Activated B cell treated with CpG ODN at 0.5 μM for 24 hours (primary cell): ENCODE measurements at regions not wholly inside any gene's neighbourhood (a gene's known extent, or its start where the extent isn't known, plus 50 kb on each side); places are given as distances from the start of the nearest gene placed in this dataset.

Source experiments
- ATAC-seq: fragments of 200-7000 bp; cut with Tn5 transposase; one replicate; pipeline ENCODE4 v1.10.0; 2021; ENCODE audit warnings: low read depth, mild to moderate bottlenecking, moderate library complexity
- CTCF ChIA-PET: fragments of 350-600 bp; sonication (Branson Sonifier 250); formaldehyde crosslinking; loops from one replicate; lab custom pipeline; 2021; ENCODE audit warnings: antibody characterized with exemption; lab: Charles Lee
- POLR2A ChIA-PET: fragments of 350-600 bp; sonication (Branson Sonifier 250); formaldehyde crosslinking; loops from one replicate; lab custom pipeline; 2021; ENCODE audit warnings: antibody characterized with exemption; lab: Charles Lee
- DNase-seq: peaks from one replicate; pipeline ENCODE4 v3.0.0; 2022
- H3K27ac Mint-ChIP-seq: one replicate; pipeline ENCODE4 v1.8.0; 2020; ENCODE audit warnings: mixed read lengths
- H3K27me3 Mint-ChIP-seq: one replicate; pipeline ENCODE4 v1.8.0; 2021; ENCODE audit warnings: mixed read lengths
- H3K36me3 Mint-ChIP-seq: one replicate; pipeline ENCODE4 v1.8.0; 2021; ENCODE audit warnings: low read depth, mixed read lengths
- H3K4me1 Mint-ChIP-seq: one replicate; pipeline ENCODE4 v1.8.0; 2021; ENCODE audit warnings: mixed read lengths
- H3K4me3 Mint-ChIP-seq: one replicate; pipeline ENCODE4 v1.8.0; 2020; ENCODE audit warnings: mild to moderate bottlenecking, mixed read lengths
- H3K9me3 Mint-ChIP-seq: one replicate; pipeline ENCODE4 v1.8.0; 2020; ENCODE audit warnings: mixed read lengths
- intact Hi-C: fragments of 100-400 bp; cut with micrococcal nuclease; formaldehyde crosslinking; loops from one replicate; pipeline ENCODE4 v1.15.1; 2024
- TF ChIP-seq, protein P1 (sequence below): fragments of 200-600 bp; IDR thresholded peaks from one replicate; pipeline ENCODE4 v1.8.0; 2022; ENCODE audit warnings: antibody characterized with exemption, mild to moderate bottlenecking

DNA sequence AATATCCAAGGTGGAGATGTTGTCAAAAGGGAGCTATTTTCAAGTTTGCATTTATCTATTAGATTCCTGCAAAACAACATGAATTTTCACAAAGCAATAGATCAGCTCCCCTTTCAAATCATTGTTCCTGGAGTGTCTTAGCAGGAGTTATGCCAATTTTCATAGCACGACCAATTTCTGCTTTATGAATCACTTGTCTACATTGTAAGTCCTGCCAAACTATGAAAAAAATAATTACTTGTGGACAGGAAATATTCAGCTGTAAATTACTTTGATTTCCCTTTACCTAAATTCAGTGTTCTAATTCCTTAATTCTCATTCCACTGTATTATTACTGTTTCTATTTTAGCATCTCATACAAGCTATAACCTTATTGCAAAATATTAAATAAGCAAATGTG, 1289.6 kb downstream of the NSUN3 start:
- H3K27ac Mint-ChIP-seq: no peak overlapping the region

GRCh38 chr3:95354489-95354888, 1291.6 kb downstream of the NSUN3 start:
- Mint-ChIP-seq H3K4me1 (no peaks in the 10 kb centered on the region), H3K4me3 (no peak overlapping the region), H3K27me3 (no peaks in the 10 kb centered on the region), H3K36me3 (no peaks in the 10 kb centered on the region), H3K27ac (no peak overlapping the region), H3K9me3 (peaks cover 2% of the 10 kb centered on the region)
- ChIA-PET CTCF (no interaction called here), POLR2A (no interaction called here)
- DNase-seq: no peak
- ATAC-seq: no peak
- TF ChIP-seq, protein P1, sequence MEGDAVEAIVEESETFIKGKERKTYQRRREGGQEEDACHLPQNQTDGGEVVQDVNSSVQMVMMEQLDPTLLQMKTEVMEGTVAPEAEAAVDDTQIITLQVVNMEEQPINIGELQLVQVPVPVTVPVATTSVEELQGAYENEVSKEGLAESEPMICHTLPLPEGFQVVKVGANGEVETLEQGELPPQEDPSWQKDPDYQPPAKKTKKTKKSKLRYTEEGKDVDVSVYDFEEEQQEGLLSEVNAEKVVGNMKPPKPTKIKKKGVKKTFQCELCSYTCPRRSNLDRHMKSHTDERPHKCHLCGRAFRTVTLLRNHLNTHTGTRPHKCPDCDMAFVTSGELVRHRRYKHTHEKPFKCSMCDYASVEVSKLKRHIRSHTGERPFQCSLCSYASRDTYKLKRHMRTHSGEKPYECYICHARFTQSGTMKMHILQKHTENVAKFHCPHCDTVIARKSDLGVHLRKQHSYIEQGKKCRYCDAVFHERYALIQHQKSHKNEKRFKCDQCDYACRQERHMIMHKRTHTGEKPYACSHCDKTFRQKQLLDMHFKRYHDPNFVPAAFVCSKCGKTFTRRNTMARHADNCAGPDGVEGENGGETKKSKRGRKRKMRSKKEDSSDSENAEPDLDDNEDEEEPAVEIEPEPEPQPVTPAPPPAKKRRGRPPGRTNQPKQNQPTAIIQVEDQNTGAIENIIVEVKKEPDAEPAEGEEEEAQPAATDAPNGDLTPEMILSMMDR: no peak
- intact Hi-C loops: no loop called here

More for the DNA sequence above, 1289.6 kb downstream of the NSUN3 start:
- Mint-ChIP-seq H3K9me3 (peaks cover 2% of the 10 kb centered on the region), H3K4me1 (no peaks in the 10 kb centered on the region), H3K27me3 (no peaks in the 10 kb centered on the region), H3K36me3 (no peaks in the 10 kb centered on the region), H3K4me3 (no peak overlapping the region)
- TF ChIP-seq, protein P1: no peak
- POLR2A ChIA-PET: no interaction called here
- no peak for DNase-seq
- intact Hi-C loops: no loop called here
- ATAC-seq: no peak
- CTCF ChIA-PET: no interaction called here

GRCh38 chr3:95356764-95357501, 1294.1 kb downstream of the NSUN3 start:
- no peak for ATAC-seq
- intact Hi-C loops: no loop called here
- POLR2A ChIA-PET: no interaction called here
- Mint-ChIP-seq H3K27ac (no peak overlapping the region), H3K36me3 (no peaks in the 10 kb centered on the region), H3K4me1 (no peaks in the 10 kb centered on the region), H3K9me3 (no peaks in the 10 kb centered on the region), H3K4me3 (no peak overlapping the region), H3K27me3 (no peaks in the 10 kb centered on the region)
- no peak for DNase-seq
- CTCF ChIA-PET: no interaction called here
- TF ChIP-seq, protein P1: no peak

DNA sequence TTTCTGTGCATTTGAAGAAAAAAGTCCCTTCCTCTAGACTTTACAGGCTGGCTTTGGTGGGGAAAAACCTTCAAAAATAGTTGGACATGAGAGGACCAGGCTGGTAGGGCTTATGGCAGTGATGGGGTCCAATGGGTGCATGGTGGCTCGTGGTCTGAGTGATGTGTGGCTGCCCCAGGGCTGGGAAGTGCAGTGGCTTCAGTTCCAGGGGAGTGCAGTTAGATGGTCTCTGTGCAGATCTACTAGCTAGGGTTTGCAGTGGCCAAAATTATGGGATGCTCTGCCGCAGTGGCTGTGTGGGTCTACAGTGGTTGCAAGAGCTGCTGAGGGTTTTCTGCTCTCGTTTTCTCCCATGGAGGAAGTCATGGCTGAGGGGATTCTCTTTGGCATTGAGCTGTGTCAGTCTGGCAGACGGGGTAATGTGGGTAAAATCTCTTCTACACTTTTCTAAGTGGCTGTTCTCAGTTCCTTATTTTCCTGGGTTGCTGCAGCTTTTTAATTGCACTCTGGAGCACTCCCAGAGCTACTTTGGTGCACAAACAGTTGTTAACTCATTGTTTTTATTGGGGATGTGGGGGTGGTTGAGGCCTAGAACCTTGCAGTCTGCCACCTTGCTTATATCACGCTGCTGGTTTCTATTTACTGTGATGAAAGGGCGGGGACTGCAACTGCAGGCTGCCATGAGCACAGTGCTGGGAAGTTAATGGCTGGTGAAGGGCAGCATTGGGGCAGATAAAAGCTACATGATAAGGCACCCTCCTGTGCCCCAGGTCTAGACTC, 1324.6 kb downstream of the NSUN3 start:
- H3K36me3 Mint-ChIP-seq: no peaks in the 10 kb centered on the region
- ChIA-PET CTCF (no interaction called here), POLR2A (no interaction called here)
- H3K4me3 Mint-ChIP-seq: no peak overlapping the region
- H3K27me3 Mint-ChIP-seq: no peaks in the 10 kb centered on the region
- ATAC-seq (no peak), DNase-seq (no peak)
- no peaks in the 10 kb centered on the region for H3K4me1 Mint-ChIP-seq
- no peak overlapping the region for H3K27ac Mint-ChIP-seq
- H3K9me3 Mint-ChIP-seq: peaks cover 14% of the 10 kb centered on the region
- intact Hi-C loops: no loop called here
- TF ChIP-seq, protein P1: no peak

GRCh38 chr3:95389725-95390313, 1327.0 kb downstream of the NSUN3 start:
- intact Hi-C loops: no loop called here
- Mint-ChIP-seq H3K4me3 (no peak overlapping the region), H3K27me3 (no peaks in the 10 kb centered on the region), H3K9me3 (peaks cover 8% of the 10 kb centered on the region), H3K4me1 (no peaks in the 10 kb centered on the region), H3K27ac (no peak overlapping the region), H3K36me3 (no peaks in the 10 kb centered on the region)
- ChIA-PET CTCF (no interaction called here), POLR2A (no interaction called here)
- DNase-seq (no peak), ATAC-seq (no peak)
- TF ChIP-seq, protein P1: no peak
